GM12874 (cell line): ENCODE measurements at regions not wholly inside any gene's neighbourhood (a gene's known extent, or its start where the extent isn't known, plus 50 kb on each side); places are given as distances from the start of the nearest gene placed in this dataset.

ENCODE experiments used
- CTCF ChIP-seq: IDR thresholded peaks from 2 replicates; pipeline ENCODE4 v1.5.1; 2011; ENCODE audit warnings: low read depth, mild to moderate bottlenecking, control low read depth, low read length, moderate library complexity; ENCODE audit not compliant: insufficient read depth

- TF ChIP-seq CTCF: no peak
These were observed 90.9 kb downstream of the MTERF1 start for GRCh38 chr7:91789558-91789957.

- no peak for TF ChIP-seq CTCF
These were observed 84.4 kb downstream of the MTERF1 start for GRCh38 chr7:91796122-91796521.

GRCh38 chr7:91798425-91798824 lies 82.1 kb downstream of the MTERF1 start:
- TF ChIP-seq CTCF: no peak

GRCh38 chr7:91800389-91800788 lies 80.1 kb downstream of the MTERF1 start:
- TF ChIP-seq CTCF: no peak

GRCh38 chr7:91801331-91801983 lies 79.0 kb downstream of the MTERF1 start:
- no peak for TF ChIP-seq CTCF

GRCh38 chr7:91811236-91811635 lies 69.3 kb downstream of the MTERF1 start:
- no peak for TF ChIP-seq CTCF

- TF ChIP-seq CTCF: no peak
These were observed 68.9 kb downstream of the MTERF1 start for GRCh38 chr7:91811641-91812040.
